GM18499 (cell line): ENCODE measurements at regions not wholly inside any gene's neighbourhood (a gene's known extent, or its start where the extent isn't known, plus 50 kb on each side); places are given as distances from the start of the nearest gene placed in this dataset.
"Not testable (repeated sequence)": the region's sequence is repeated elsewhere in the genome, so short reads cannot be mapped to it uniquely, and the experiment has no call there.

Source experiments
- ATAC-seq: cut with Tn5 transposase; IDR thresholded peaks from one replicate; pipeline ENCODE4 v1.9.1; 2021; ENCODE audit warnings: moderate number of reproducible peaks; ENCODE audit not compliant: insufficient read depth, unreplicated experiment

- no peak for ATAC-seq
These were observed 1356.2 kb downstream of the FAM181B start for GRCh38 chr11:81377418-81377817.

- ATAC-seq = no peak
These were observed 1359.7 kb downstream of the FAM181B start for GRCh38 chr11:81373986-81374385.

- ATAC-seq = no peak
These were observed 1365.5 kb downstream of the FAM181B start for GRCh38 chr11:81368192-81368591.

DNA sequence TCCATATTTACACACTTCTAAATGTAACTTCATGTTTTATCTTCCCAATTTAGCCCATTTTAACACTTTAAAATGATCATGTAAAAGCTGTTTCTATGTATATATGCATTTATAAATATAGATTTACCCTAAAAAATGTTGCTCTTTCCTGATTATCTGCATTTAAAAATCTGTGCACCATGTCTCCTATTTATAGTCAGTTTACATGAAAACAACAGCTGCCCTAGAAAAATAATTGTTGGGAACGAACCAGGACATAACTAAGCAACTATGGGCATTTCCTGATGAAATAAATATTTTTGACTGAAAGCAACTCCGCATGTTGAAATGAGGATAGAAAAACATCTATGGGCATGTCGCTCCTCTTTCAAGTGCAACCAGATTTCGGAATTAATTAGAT lies 1368.2 kb downstream of the FAM181B start:
- no peak for ATAC-seq

DNA sequence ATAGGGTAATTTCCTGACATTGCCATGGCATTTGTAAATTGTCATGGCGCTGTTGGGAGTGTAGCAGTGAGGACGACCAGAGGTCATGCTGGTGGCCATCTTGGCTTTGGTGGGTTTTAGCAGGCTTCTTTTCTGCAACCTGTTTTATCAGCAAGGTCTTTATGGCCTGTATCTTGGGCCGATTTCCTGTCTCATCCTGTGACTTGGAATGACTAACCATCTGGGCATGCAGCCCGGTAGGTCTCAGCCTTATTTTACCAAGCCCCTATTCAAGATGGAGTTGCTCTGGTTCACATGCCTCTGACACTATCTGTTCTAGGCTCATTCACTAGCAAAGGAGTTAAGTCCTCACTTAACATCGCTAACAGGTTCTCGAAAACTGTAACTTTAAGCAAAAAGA lies 1374.2 kb downstream of the FAM181B start:
- no peak for ATAC-seq

- no peak for ATAC-seq
These were observed 1388.1 kb downstream of the FAM181B start for GRCh38 chr11:81345609-81346008.

- ATAC-seq = no peak
These were observed 1390.7 kb downstream of the FAM181B start for GRCh38 chr11:81342966-81343365.

- ATAC-seq = no peak
These were observed 1393.4 kb downstream of the FAM181B start for GRCh38 chr11:81340225-81340624.

- ATAC-seq = no peak
These were observed 1394.1 kb downstream of the FAM181B start for GRCh38 chr11:81339521-81339920.

GRCh38 chr11:81337756-81338155 lies 1395.9 kb downstream of the FAM181B start:
- no peak for ATAC-seq

- ATAC-seq = no peak
These were observed 1401.4 kb downstream of the FAM181B start for GRCh38 chr11:81332276-81332675.

- no peak for ATAC-seq
These were observed 1401.9 kb downstream of the FAM181B start for GRCh38 chr11:81331611-81332235.

GRCh38 chr11:81331088-81331487 lies 1402.6 kb downstream of the FAM181B start:
- no peak for ATAC-seq

GRCh38 chr11:81303038-81303664 lies 1430.5 kb downstream of the FAM181B start:
- ATAC-seq = no peak

DNA sequence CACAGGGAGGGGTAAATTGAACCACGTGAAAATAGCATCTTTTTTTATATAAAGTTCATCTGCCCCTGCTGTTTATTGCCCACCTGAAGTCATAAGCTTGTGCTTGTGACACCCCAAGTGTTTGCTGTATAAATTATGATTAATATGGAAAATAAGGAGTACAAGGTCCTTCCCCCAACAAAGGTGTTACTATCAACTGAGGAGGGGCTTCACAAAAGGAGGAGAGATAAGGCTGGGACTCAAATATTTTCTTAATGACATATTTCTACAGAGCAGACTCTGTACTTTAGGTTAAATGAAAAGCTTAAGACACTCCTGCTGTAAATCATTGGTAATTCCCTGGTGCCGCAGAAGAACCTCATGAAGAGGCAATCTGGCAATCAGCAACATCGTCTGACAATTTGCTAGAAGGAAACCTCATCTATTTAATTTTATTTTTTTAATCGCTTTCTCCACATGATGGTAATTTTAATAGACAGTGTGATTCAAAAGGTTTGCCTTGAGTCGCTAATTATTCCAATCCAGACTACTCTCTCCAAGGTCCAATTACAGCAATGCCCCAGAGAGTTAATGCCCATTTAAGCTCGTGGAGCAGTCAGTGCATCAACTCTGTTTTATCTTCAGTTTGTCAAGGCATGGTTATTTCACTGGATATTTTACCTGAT lies 1432.4 kb downstream of the FAM181B start:
- no peak for ATAC-seq

GRCh38 chr11:81286959-81287358 lies 1446.7 kb downstream of the FAM181B start:
- ATAC-seq = no peak

- no peak for ATAC-seq
These were observed 1447.1 kb downstream of the FAM181B start for GRCh38 chr11:81286550-81286949.

DNA sequence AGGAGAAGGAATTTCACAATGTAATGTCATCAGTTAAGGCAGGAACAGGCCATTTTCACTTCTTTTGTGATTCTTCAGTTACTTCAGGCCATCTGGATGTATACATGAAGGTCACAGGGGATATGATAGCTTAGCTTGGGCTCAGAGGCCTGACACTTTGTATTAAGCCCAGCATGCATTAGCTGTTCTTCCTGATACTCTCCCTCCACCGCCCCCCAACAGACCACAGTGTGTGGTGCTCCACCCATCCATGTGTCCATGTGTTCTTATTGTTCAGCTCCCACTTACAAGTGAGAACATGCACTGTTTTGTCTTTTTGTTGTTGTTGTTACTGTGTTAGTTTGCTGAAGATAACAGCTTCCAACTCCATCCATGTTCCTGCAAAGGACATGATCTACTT lies 1453.4 kb downstream of the FAM181B start:
- ATAC-seq = not testable (repeated sequence)

- ATAC-seq = no peak
These were observed 1454.7 kb downstream of the FAM181B start for GRCh38 chr11:81278991-81279390.

GRCh38 chr11:81270686-81271085 lies 1463.0 kb downstream of the FAM181B start:
- no peak for ATAC-seq

- no peak for ATAC-seq
These were observed 1466.4 kb downstream of the FAM181B start for GRCh38 chr11:81267246-81267645.

DNA sequence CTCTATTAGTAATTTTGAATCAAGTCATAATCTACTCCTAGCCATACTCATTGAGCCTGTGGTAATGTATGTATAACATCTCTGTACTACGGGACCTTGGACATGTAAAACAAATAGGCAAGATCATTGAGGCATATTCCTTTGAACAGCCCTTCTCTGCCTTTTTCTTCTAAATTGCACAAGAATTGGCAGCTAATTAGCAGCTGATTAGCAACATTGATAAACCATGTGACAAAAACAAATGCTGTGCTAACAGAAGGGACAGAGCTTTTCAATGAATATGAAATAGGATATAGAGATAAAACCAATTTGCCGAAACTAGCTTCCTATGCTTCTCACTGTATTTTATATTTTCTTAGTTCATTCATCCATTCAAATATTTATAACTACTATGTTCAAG lies 1474.2 kb downstream of the FAM181B start:
- ATAC-seq = no peak
